DOHH2 (cell line): ENCODE measurements at regions not wholly inside any gene's neighbourhood (a gene's known extent, or its start where the extent isn't known, plus 50 kb on each side); places are given as distances from the start of the nearest gene placed in this dataset.

Experiments
- H3F3A ChIP-seq: fragments of 200-600 bp; sonication (generic), shearing (Covaris generic); 2 replicates; pipeline ENCODE4 v1.6.0; 2016; ENCODE audit warnings: antibody characterized with exemption, mild to moderate bottlenecking; ENCODE audit not compliant: control insufficient read depth, insufficient read depth
- H3K27ac ChIP-seq: fragments of 200-600 bp; sonication (generic); 2 replicates; pipeline ENCODE4 v1.5.1; 2014; ENCODE audit warnings: low read depth, mild to moderate bottlenecking, low read length, moderate library complexity
- H3K27me3 ChIP-seq: fragments of 200-600 bp; sonication (generic); 2 replicates; pipeline ENCODE4 v1.6.1; 2014; ENCODE audit warnings: mild to moderate bottlenecking, low read length, mixed read lengths; ENCODE audit not compliant: control insufficient read depth
- H3K36me3 ChIP-seq: fragments of 200-600 bp; sonication (generic); 2 replicates; pipeline ENCODE4 v1.6.1; 2014; ENCODE audit warnings: mild to moderate bottlenecking, low read length, moderate library complexity, mixed read lengths; ENCODE audit not compliant: control insufficient read depth
- H3K4me1 ChIP-seq: fragments of 200-600 bp; sonication (generic); 2 replicates; pipeline ENCODE4 v1.6.1; 2014; ENCODE audit warnings: mild to moderate bottlenecking, low read length, mixed read lengths; ENCODE audit not compliant: control insufficient read depth
- H3K4me2 ChIP-seq: fragments of 200-600 bp; sonication (generic); 2 replicates; pipeline ENCODE4 v1.6.0; 2014; ENCODE audit warnings: mild to moderate bottlenecking, low read length, moderate library complexity
- H3K4me3 ChIP-seq: fragments of 200-600 bp; sonication (generic); 2 replicates; pipeline ENCODE4 v1.5.1; 2014; ENCODE audit warnings: mild to moderate bottlenecking, low read length, mixed read lengths
- H3K79me2 ChIP-seq: fragments of 200-600 bp; sonication (generic); 2 replicates; pipeline ENCODE4 v1.6.1; 2014; ENCODE audit warnings: mild to moderate bottlenecking, low read length, mixed read lengths; ENCODE audit not compliant: control insufficient read depth
- H3K9me2 ChIP-seq: fragments of 200-600 bp; sonication (generic); replicated peaks from 2 replicates; pipeline ENCODE4 v1.6.1; 2014; ENCODE audit warnings: mild to moderate bottlenecking, low read length, mixed read lengths; ENCODE audit not compliant: control insufficient read depth
- H3K9me3 ChIP-seq: fragments of 200-600 bp; sonication (generic); 2 replicates; pipeline ENCODE4 v1.6.1; 2014; ENCODE audit warnings: antibody characterized with exemption, low read length, mixed read lengths; ENCODE audit not compliant: control insufficient read depth, insufficient read depth
- H4K20me1 ChIP-seq: fragments of 200-600 bp; sonication (generic); 2 replicates; pipeline ENCODE4 v1.6.0; 2014; ENCODE audit warnings: low read depth, mild to moderate bottlenecking, antibody characterized with exemption, low read length, moderate library complexity; ENCODE audit not compliant: control insufficient read depth, insufficient read depth
- CTCF ChIP-seq: fragments of 200-600 bp; sonication (generic); IDR thresholded peaks from one replicate; pipeline ENCODE4 v1.5.1; 2014; ENCODE audit warnings: antibody characterized with exemption, mild to moderate bottlenecking, low read depth, low read length; ENCODE audit not compliant: poor library complexity, severe bottlenecking
- EZH2phosphoT487 ChIP-seq: fragments of 200-600 bp; sonication (generic); IDR thresholded peaks from 2 replicates; pipeline ENCODE4 v1.6.1; 2017; ENCODE audit warnings: borderline replicate concordance, mild to moderate bottlenecking, antibody characterized with exemption, low read length, moderate library complexity, mixed read lengths

DNA sequence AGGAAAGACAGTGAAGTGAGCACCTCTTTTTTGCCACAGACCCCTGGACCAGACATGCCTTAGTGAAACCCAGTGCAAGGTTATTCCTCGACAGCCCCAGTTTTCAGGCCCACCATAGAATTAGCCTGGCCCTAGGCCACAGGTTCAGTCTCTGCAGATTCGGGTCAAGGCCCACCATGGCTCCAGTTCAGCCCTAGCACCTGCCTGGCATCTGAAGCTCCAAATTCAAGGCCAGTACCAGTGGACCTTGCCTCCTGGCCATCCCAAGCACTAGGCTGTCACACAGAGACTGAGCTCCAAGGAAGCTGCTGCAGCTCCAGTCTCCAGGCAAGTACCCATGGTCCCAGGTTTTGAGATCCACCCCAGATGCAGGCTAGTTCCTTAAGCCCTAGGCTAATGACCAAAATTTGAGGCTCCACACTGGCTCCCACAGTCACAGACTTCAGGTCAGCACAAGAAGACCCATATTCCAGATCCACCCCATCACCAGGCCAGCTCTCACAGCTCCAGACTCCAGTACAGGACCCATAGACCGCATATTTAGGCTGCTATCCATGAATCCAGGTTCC is 877.5 kb upstream of the ADGRB3 start:
- Histone ChIP-seq H3F3A (no peaks in the 10 kb centered on the region), H3K4me1 (no peaks in the 10 kb centered on the region), H3K4me3 (no peak overlapping the region), H3K27me3 (no peaks in the 10 kb centered on the region), H3K4me2 (no peak overlapping the region), H3K79me2 (no peaks in the 10 kb centered on the region), H4K20me1 (no peaks in the 10 kb centered on the region), H3K27ac (no peak overlapping the region), H3K9me3 (peaks cover 3% of the 10 kb centered on the region; the same call in 1 of the 2 replicates), H3K36me3 (no peaks in the 10 kb centered on the region), H3K9me2 (no peaks in the 10 kb centered on the region)
- TF ChIP-seq CTCF (no peak), EZH2phosphoT487 (no peak)

GRCh38 chr6:67748521-67748920 is 886.6 kb upstream of the ADGRB3 start:
- no peaks in the 10 kb centered on the region for H4K20me1 ChIP-seq
- no peaks in the 10 kb centered on the region for H3K9me2 ChIP-seq
- H3K4me3 ChIP-seq: no peak overlapping the region
- no peak overlapping the region for H3K27ac ChIP-seq
- H3K4me2 ChIP-seq: no peak overlapping the region
- H3F3A ChIP-seq: no peaks in the 10 kb centered on the region
- no peaks in the 10 kb centered on the region for H3K27me3 ChIP-seq
- no peak for TF ChIP-seq EZH2phosphoT487
- no peak for TF ChIP-seq CTCF
- no peaks in the 10 kb centered on the region for H3K9me3 ChIP-seq
- no peaks in the 10 kb centered on the region for H3K4me1 ChIP-seq
- no peaks in the 10 kb centered on the region for H3K36me3 ChIP-seq
- no peaks in the 10 kb centered on the region for H3K79me2 ChIP-seq

GRCh38 chr6:67736816-67737215 is 898.3 kb upstream of the ADGRB3 start:
- no peaks in the 10 kb centered on the region for H3K4me1 ChIP-seq
- H3K4me3 ChIP-seq: no peak overlapping the region

More at GRCh38 chr6:67736816-67737215, 898.3 kb upstream of the ADGRB3 start:
- H3K27me3 ChIP-seq: no peaks in the 10 kb centered on the region
- H4K20me1 ChIP-seq: no peaks in the 10 kb centered on the region
- TF ChIP-seq CTCF (no peak), EZH2phosphoT487 (no peak)
- H3F3A ChIP-seq: no peaks in the 10 kb centered on the region
- no peaks in the 10 kb centered on the region for H3K9me2 ChIP-seq
- no peaks in the 10 kb centered on the region for H3K9me3 ChIP-seq
- no peaks in the 10 kb centered on the region for H3K36me3 ChIP-seq
- H3K27ac ChIP-seq: no peak overlapping the region
- no peaks in the 10 kb centered on the region for H3K79me2 ChIP-seq
- H3K4me2 ChIP-seq: no peak overlapping the region
